Smooth muscle cell (in vitro differentiated cells): ENCODE measurements at regions not wholly inside any gene's neighbourhood (a gene's known extent, or its start where the extent isn't known, plus 50 kb on each side); places are given as distances from the start of the nearest gene placed in this dataset.
"Not testable (repeated sequence)": the region's sequence is repeated elsewhere in the genome, so short reads cannot be mapped to it uniquely, and the experiment has no call there.

Experiments
- DNase-seq: peaks from one replicate; lab custom pipeline; 2025; ENCODE audit not compliant: unreplicated experiment; lab: John Stamatoyannopoulos, UW
- H2AFZ ChIP-seq: fragments of 200-600 bp; sonication (generic); 2 replicates; pipeline ENCODE4 v1.6.0; 2016; ENCODE audit warnings: antibody characterized with exemption, low read depth, mild to moderate bottlenecking
- H3F3A ChIP-seq: fragments of 200-600 bp; sonication (generic); 2 replicates; pipeline ENCODE4 v1.6.0; 2017; ENCODE audit warnings: antibody characterized with exemption, low read depth
- H3K27ac ChIP-seq: fragments of 200-600 bp; sonication (generic); 2 replicates; pipeline ENCODE4 v1.5.1; 2016; ENCODE audit warnings: low read depth, mild to moderate bottlenecking
- H3K27me3 ChIP-seq: fragments of 200-600 bp; sonication (generic); 2 replicates; pipeline ENCODE4 v1.6.1; 2016; ENCODE audit warnings: low read depth, mild to moderate bottlenecking
- H3K36me3 ChIP-seq: fragments of 200-600 bp; sonication (generic); 2 replicates; pipeline ENCODE4 v1.5.1; 2016; ENCODE audit warnings: low read depth
- H3K4me1 ChIP-seq: fragments of 200-600 bp; sonication (generic); 2 replicates; pipeline ENCODE4 v1.5.1; 2016; ENCODE audit warnings: low read depth
- H3K4me2 ChIP-seq: fragments of 200-600 bp; sonication (generic); 2 replicates; pipeline ENCODE4 v1.6.0; 2016; ENCODE audit warnings: mild to moderate bottlenecking
- H3K4me3 ChIP-seq: fragments of 200-600 bp; sonication (generic); 2 replicates; pipeline ENCODE4 v1.5.1; 2016; ENCODE audit warnings: mild to moderate bottlenecking
- H3K79me2 ChIP-seq: fragments of 200-600 bp; sonication (generic); 2 replicates; pipeline ENCODE4 v1.6.0; 2016; ENCODE audit warnings: low read depth, mild to moderate bottlenecking
- H3K9ac ChIP-seq: fragments of 200-600 bp; sonication (generic); 2 replicates; pipeline ENCODE4 v1.6.0; 2016; ENCODE audit warnings: low read depth
- H3K9me3 ChIP-seq: fragments of 200-600 bp; sonication (generic); replicated peaks from 2 replicates; pipeline ENCODE4 v1.5.1; 2016; ENCODE audit warnings: low read depth
- H4K20me1 ChIP-seq: fragments of 200-600 bp; sonication (generic); 2 replicates; pipeline ENCODE4 v1.6.0; 2016; ENCODE audit warnings: low read depth
- WGBS: methylation state at CpG from one replicate; pipeline ENCODE4 v1.1.7; 2016; ENCODE audit warnings: low lambda C conversion rate; 5-methylcytosine and 5-hydroxymethylcytosine counted together
- TF ChIP-seq, protein P1 (sequence below): fragments of 200-600 bp; sonication (generic); IDR thresholded peaks from 2 replicates; pipeline ENCODE4 v1.5.1; 2017; ENCODE audit warnings: borderline replicate concordance, mild to moderate bottlenecking, antibody characterized with exemption; ENCODE audit not compliant: insufficient read depth, poor library complexity, severe bottlenecking

DNA sequence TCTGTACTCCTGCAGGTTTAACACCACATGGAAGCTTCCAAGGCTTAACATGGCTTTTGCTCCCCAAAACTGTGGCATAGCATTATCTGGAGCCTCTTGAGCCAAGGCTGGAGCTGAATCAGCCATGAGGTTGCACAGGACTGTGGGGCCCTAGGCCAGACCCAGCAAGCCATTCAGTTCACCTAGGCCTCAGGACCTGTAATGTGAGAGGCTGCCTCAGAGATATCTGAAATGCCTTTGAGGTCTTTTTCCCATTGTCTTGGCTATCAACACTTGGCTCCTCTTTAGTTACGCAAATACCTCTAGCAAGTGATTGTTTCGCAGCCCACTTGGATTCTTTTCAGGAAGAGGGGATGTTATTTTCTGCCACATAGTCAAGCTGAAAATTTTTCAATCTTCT is 72.0 kb downstream of the VPREB1 start:
- H3K4me1 ChIP-seq = no peaks in the 10 kb centered on the region
- no peak overlapping the region for H2AFZ ChIP-seq
- WGBS = 96% methylated on average over 2 of the region's 2 CpGs
- H3F3A ChIP-seq = no peaks in the 10 kb centered on the region
- no peak overlapping the region for H3K9ac ChIP-seq
- DNase-seq = no peak
- TF ChIP-seq, protein P1, sequence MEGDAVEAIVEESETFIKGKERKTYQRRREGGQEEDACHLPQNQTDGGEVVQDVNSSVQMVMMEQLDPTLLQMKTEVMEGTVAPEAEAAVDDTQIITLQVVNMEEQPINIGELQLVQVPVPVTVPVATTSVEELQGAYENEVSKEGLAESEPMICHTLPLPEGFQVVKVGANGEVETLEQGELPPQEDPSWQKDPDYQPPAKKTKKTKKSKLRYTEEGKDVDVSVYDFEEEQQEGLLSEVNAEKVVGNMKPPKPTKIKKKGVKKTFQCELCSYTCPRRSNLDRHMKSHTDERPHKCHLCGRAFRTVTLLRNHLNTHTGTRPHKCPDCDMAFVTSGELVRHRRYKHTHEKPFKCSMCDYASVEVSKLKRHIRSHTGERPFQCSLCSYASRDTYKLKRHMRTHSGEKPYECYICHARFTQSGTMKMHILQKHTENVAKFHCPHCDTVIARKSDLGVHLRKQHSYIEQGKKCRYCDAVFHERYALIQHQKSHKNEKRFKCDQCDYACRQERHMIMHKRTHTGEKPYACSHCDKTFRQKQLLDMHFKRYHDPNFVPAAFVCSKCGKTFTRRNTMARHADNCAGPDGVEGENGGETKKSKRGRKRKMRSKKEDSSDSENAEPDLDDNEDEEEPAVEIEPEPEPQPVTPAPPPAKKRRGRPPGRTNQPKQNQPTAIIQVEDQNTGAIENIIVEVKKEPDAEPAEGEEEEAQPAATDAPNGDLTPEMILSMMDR = no peak
- H3K27ac ChIP-seq = no peak overlapping the region
- H3K36me3 ChIP-seq = peaks cover 3% of the 10 kb centered on the region
- H3K9me3 ChIP-seq = no peaks in the 10 kb centered on the region
- H3K79me2 ChIP-seq = no peaks in the 10 kb centered on the region
- H3K4me3 ChIP-seq = no peak overlapping the region
- H4K20me1 ChIP-seq = peaks cover 26% of the 10 kb centered on the region
- H3K4me2 ChIP-seq = no peak overlapping the region
- H3K27me3 ChIP-seq = no peaks in the 10 kb centered on the region

DNA sequence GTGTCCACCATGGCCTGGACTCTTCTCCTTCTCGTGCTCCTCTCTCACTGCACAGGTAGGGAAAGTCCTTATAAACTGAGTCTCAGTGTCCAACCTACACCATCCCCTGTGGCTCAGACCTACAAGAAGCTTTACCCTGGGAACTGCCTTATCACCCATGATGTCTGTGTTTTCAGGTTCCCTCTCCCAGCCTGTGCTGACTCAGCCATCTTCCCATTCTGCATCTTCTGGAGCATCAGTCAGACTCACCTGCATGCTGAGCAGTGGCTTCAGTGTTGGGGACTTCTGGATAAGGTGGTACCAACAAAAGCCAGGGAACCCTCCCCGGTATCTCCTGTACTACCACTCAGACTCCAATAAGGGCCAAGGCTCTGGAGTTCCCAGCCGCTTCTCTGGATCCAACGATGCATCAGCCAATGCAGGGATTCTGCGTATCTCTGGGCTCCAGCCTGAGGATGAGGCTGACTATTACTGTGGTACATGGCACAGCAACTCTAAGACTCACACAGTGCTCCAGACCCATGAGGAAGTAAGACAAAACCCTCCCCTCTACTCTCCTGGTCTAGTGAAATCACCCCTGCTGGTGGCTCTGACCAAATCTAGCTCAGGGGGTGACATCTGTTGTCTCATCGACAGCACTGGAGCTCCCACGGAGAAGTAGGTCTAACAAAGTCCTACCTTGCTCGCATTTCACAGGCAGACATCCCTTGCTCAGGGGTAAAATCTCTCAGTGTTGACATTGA is 74.3 kb downstream of the VPREB1 start:
- TF ChIP-seq, protein P1 = no peak

DNA sequence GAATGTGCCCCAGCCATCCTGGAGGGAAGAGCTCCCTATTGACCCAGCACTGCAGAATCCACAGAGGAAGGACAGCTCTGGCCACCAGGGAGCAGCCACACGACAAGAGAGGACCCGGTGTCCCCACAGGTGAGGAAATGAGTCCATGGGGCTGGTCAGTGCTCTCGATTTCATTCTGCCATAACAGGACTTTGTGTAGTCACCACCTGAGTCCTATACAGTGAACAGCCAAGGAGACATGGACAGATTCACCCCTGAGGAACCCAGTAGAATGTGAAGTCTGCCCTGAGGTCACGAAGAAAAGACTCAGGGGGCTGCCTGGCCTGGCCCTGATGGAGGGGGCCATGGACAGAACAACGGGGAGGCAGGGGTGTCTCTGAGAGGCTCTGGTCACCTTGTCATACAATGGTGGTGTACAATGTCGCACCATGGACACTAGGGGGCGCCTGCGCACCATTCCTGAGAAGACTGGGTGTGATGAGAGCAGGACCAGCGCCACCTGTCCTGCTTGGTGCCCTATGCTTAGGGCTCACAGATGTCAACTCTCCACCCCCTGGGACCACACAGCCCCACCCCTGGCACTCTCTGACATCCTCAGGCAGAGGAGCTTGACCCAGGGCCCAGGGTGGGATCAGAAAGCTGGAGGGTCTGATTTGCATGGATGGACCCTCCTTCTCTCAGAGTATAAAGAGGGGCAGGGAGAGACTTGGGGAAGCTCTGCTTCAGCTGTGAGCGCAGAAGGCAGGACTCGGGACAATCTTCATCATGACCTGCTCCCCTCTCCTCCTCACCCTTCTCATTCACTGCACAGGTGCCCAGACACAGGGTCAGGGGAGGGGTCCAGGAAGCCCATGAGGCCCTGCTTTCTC is 77.4 kb downstream of the VPREB1 start:
- H3K79me2 ChIP-seq, H3K4me1 ChIP-seq, H3K4me2 ChIP-seq, H3K27ac ChIP-seq, H3K9me3 ChIP-seq, H2AFZ ChIP-seq, H3K9ac ChIP-seq, H3F3A ChIP-seq, H3K36me3 ChIP-seq, H3K4me3 ChIP-seq, DNase-seq, H3K27me3 ChIP-seq: not testable (repeated sequence)
- 37% methylated on average over 11 of the region's 11 CpGs for WGBS
- TF ChIP-seq, protein P1 = peak; percentile 73
- peaks cover 10% of the 10 kb centered on the region for H4K20me1 ChIP-seq

More for the DNA sequence above, 74.3 kb downstream of the VPREB1 start:
- Histone ChIP-seq H3F3A (no peaks in the 10 kb centered on the region), H3K4me3 (no peak overlapping the region), H3K9me3 (no peaks in the 10 kb centered on the region), H3K27me3 (no peaks in the 10 kb centered on the region), H3K4me2 (no peak overlapping the region), H3K36me3 (peaks cover 3% of the 10 kb centered on the region), H4K20me1 (peaks cover 23% of the 10 kb centered on the region), H2AFZ (no peak overlapping the region), H3K79me2 (no peaks in the 10 kb centered on the region), H3K27ac (no peak overlapping the region), H3K9ac (no peak overlapping the region), H3K4me1 (no peaks in the 10 kb centered on the region)
- 96% methylated on average over 8 of the region's 8 CpGs for WGBS
- DNase-seq = no peak
